Activated CD8-positive, alpha-beta memory T cell treated with anti-CD3 and anti-CD28 coated beads, Interleukin-2, amount 50 U/mL, for 1 hour (primary cell): ENCODE measurements at regions not wholly inside any gene's neighbourhood (a gene's known extent, or its start where the extent isn't known, plus 50 kb on each side); places are given as distances from the start of the nearest gene placed in this dataset.
"Not testable (repeated sequence)": the region's sequence is repeated elsewhere in the genome, so short reads cannot be mapped to it uniquely, and the experiment has no call there.

Experiments
- DNase-seq: peaks from one replicate; pipeline ENCODE4 v3.0.0-alpha.2; 2020; ENCODE audit errors: extremely low read depth

GRCh38 chr19:29013325-29013724, 199.6 kb downstream of the UQCRFS1 start:
- DNase-seq = no peak

DNA sequence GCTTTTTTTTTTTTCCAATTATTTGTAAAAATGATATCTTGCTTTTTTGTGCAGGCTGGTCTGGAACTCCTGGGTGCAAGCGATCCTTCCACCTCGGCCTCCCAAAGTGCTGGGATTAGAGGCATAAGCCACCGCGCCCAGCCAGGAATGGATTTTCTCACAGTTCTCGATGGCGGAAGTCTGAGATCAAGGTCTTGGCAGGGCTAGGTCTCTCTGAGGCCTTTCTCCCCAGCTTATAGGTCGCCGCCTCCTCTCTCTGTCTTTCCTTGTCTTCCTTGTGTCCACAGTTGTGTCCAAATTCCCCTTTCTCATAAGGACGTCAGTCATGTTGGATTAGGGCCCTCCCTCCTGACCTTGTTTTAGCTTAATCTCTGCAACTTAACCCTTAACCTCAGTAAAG, 200.5 kb downstream of the UQCRFS1 start:
- DNase-seq = no peak

DNA sequence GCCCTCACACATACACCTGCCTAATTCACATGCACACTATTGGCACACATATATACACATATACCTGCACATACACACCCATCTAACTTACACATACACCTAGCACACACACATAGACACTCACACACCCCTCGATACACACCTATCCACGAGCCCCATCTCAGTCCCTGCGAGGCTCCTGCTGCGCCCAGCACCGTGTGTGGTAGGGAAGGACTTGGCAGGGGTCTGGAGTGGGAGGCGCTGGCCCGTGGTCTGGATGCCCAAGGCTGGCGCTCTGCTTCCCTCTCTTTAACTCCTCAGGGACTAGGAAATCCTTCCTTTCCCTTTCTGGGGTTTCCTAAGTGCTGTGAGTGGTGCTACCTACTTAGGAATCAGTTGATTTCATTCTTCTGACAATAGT, 202.7 kb downstream of the UQCRFS1 start:
- DNase-seq = no peak

GRCh38 chr19:29006057-29006735, 206.8 kb downstream of the UQCRFS1 start:
- no peak for DNase-seq

DNA sequence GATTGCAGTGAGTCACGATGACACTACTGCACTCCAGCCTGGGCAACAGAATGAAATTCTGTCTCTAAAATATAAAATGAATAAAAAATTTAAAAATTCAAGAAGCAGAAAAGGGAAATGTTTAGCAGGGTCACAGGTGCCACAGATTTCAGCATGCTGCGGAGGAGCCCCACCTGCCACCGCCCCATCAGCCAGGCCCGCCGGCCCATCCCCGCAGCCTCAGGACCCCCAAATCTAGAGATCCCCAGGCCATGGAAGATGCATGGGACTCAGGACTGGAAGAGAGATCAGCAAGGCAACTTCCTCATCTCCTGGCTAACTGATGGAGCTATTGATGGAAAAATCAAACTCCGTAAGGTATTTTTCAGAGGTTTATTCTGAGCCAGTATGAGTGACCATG, 208.2 kb downstream of the UQCRFS1 start:
- no peak for DNase-seq

DNA sequence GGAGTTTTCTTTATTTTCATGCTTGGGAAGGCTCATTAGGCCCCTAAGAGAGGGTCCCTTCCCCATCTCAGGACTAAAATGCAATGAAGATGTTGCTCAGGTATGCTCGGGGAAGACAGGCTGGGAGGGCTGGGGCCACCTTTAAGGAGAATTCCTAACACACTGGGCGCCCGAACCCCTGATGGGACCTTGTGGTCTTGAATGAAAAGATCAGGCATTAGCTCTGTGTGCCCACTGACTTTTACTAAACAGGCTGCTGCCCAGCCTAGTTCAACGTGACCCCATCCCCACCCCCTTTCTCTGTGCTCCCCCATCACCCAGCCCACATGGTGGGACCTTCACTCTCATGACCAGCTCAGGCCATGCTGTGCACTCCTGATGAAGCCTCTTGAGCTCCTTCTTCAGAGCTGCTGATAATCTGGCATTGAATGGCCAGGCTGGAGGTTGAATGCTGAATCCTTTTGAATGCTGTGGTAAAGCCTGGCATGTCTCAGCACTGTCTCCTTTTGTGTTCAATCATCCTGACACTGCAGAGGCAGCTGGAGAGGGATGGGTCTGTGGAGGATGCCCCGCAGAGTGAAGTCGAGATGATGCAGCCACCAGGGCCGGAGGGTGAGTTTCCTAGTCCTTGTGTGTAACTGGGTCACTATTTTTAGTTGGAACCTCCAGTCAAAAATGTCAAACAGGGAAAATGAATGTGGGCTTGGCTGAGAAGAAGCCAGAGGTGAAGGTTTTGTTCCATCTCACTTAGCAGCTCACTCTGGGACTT, 209.1 kb downstream of the UQCRFS1 start:
- DNase-seq = no peak

DNA sequence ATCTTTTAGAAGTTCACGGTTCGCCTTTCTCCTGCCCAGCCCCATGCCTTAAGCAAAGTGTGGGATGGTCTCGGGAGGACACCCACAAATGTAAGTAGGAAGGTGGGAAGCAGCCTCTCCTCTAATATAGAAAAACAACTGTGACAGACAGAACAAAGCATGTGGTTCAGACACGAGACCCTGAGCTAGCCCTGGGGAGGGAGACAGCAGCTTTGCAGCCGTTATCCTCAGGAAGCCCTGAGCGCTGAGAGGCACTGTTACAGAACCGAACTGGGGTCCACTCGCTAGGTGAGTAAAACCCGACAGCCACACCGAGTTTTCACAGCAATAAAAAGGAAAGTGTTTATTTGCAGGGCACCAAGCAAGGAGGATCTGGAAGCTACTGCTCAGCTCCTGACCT, 210.6 kb downstream of the UQCRFS1 start:
- no peak for DNase-seq

- no peak for DNase-seq
Measured at GRCh38 chr19:29001597-29002245, 211.2 kb downstream of the UQCRFS1 start.

DNA sequence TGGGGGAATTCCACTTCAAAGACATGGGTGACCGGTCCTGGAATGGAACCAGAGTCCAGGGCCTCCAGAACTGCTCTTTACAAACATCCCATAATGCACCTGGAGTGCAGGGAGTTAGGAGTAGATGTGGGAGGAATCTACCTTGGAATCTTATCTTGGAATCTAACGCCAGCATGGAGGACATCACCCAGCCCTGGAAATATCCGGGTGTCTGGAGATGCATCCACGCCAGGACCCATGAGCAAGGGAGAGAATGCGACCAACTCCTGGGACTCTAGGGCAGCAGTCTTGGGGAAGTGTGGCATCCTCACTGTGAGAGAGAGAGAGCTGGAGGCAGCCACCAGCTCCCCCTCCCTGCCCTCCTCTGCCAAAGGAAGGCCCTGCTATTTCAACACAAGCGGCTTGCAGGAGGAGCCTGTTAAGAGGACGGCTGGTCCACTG, 211.8 kb downstream of the UQCRFS1 start:
- DNase-seq = no peak

DNA sequence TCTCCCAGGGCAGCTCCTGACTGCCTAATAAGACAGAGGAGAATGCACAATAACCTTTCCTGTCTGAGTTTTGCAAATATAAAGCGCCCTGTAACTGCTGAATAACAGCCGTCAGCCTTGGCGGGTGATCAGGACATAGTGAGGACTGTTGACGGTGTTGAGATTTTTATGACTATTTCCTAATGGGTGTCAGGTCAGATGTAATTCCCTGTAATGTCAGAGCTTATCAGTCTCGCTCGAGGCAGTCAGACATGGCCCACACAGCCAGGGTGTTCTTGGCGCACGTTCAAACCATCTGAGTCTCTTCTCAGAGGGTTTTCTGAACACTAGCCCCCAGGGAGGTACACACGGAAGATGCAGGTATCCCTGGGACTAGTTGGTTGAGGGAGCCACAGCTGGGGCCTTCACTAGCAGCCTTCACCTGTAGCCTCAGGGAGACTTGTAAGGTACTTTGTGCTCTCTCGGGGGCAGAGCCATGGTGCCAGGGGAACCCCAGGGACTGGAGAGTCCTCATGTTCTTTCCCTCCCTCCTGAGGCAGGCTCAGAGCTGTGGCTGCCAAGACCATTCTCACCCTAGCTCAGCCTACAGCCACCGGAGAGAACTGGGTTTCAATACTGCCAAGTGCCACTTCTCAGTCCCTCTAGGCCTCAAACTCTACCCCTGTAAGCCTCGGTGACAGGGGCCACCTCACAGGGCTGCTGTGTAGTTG, 213.1 kb downstream of the UQCRFS1 start:
- DNase-seq = no peak

DNA sequence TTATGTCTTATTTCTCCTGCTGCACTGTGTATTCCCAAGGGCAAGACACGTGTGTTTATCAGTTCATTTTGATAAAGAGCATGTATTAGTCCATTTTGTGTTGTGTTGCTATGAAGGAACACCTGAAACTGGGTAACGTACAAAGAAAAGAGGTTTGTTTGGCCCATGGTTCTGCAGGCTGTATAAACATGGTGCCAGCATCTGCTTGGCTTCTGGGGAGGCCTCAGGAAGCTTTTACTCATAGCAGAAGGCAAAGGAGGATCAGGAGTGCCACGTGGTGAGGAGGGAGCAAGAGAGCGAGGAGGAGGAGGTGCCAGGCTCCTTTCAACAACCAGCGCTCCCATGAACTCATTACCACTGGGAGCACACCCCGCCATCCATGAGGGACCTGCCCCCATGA, 214.0 kb downstream of the UQCRFS1 start:
- DNase-seq = no peak

GRCh38 chr19:28997866-28998265, 215.1 kb downstream of the UQCRFS1 start:
- not testable (repeated sequence) for DNase-seq

DNA sequence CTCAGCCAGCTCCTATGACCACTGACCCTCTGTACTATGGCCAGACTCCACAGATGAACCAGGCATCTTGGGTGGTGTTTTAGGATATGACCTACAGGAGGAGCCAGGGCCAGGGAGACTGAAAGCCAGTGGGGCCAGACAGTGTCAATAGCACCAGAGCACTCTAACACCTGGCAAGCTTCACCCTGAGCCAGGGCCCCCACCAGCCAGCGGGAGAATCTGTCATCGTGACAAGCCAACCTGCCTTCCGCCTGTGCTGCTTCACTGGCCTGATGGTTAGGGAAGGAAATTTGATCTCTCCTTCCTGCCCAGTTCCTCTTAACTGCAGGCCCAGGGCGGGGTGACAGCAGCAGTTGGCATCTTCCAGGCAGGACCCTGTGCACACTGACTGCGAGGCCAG, 222.4 kb downstream of the UQCRFS1 start:
- DNase-seq = no peak

DNA sequence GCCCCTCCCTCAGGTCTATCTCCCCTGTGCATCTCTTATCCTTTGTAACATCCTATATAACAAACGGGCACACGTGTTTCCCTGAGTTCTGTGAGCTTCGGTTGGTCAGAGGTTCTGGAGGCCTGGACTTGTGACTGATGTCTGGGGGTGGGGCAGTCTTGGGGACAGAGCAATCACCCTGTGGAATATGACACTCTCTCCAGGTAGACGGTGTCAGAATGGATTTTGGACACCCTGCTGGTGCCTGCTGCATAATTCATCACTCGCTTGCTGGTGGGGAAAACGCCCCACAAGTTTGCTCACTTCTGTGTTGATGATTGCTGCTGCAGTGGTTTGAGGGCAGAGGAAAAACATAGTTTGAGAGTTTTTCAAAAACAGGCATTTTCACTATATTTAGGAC, 223.2 kb downstream of the UQCRFS1 start:
- no peak for DNase-seq

GRCh38 chr19:28988066-28988465, 224.9 kb downstream of the UQCRFS1 start:
- DNase-seq = no peak

DNA sequence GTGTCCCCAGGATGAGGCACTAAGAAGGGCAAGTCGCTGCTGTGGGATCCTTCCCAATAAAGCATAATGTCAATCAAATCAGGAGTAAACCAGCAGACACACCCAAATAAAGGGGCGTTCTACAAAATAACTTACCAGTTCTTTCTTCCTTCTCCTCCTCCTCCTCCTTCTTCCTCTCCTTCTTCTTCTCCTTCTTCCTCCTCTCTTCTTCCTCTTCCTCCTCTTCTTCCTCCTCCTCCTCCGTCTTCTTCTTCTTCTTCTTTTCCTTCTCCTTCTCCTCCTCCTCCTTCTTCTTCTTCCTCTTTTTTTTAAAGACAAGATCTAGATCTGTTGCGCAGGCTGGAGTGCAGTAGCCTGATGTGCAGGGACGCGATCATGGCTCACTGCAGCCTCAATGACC, 225.8 kb downstream of the UQCRFS1 start:
- no peak for DNase-seq

DNA sequence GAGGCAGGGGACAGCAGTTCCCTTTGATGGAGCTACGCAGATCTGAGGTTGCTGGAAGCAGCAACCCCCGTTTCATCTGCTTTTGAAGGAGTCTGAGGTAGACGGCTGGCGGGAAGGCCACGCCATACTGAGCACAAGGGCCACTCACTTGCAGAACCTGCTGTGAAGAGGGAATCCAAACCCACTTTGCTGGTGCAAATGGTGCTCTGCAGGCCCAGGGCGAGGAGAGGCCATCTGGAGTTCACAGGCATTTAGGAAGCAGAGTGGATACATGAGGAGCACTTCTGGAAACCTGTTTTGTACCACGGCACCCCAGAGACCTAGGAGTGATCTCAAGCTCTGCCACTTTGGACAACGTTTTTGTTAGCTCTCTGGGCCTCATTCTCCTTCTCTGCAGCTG, 227.8 kb downstream of the UQCRFS1 start:
- no peak for DNase-seq

GRCh38 chr19:28984315-28984714, 228.6 kb downstream of the UQCRFS1 start:
- DNase-seq = no peak

GRCh38 chr19:28983430-28983829, 229.5 kb downstream of the UQCRFS1 start:
- DNase-seq = no peak

GRCh38 chr19:28981994-28982393, 231.0 kb downstream of the UQCRFS1 start:
- DNase-seq = no peak

- no peak for DNase-seq
Measured at GRCh38 chr19:28981518-28981917, 231.4 kb downstream of the UQCRFS1 start.

GRCh38 chr19:28980236-28980868, 232.6 kb downstream of the UQCRFS1 start:
- no peak for DNase-seq
